K562 (cell line): ENCODE measurements at regions not wholly inside any gene's neighbourhood (a gene's known extent, or its start where the extent isn't known, plus 50 kb on each side); places are given as distances from the start of the nearest gene placed in this dataset.

Source experiments
- ATAC-seq: fragments of 200-7000 bp; cut with Tn5 transposase; 3 replicates; pipeline ENCODE4 v1.9.1; 2020; ENCODE audit warnings: moderate library complexity
- BruUV-seq: library from RNA; stranded (reverse); fragments of 400-500 nt; replicated peaks from 2 replicates; lab custom pipeline; 2021; lab: Mats Ljungman, UMichigan
- CTCF ChIA-PET: fragments of 300-600 bp; formaldehyde crosslinking; extraction: SDS; loops from one replicate; lab custom pipeline; 2021; ENCODE audit warnings: low intra/inter-chr PET ratio; lab: Yijun Ruan, JAX
- POLR2A ChIA-PET: fragments of 300-600, 350-650 bp; sonication (Branson Sonifier 250); formaldehyde crosslinking; extraction: SDS; loops from one replicate; lab custom pipeline; 2021; ENCODE audit warnings: antibody characterized with exemption, inconsistent platforms; lab: Yijun Ruan, JAX
- DNase-seq, 4 experiments: peaks; one replicate each; pipeline versions ENCODE4 v3.0.0 to v3.0.0-alpha.2; 2011 to 2018; ENCODE audit warnings: low spot score in 3 of 4, mixed read lengths in 3 of 4; ENCODE audit errors: extremely low read depth in 1 of 4
- FAIRE-seq: peaks from 2 replicates; lab custom pipeline; 2011; peaks lifted over from hg19 to GRCh38; lab: Jason Lieb, UNC
- H2AFZ ChIP-seq: 2 replicates; pipeline ENCODE4 v1.6.0; 2011; ENCODE audit warnings: low read depth, low read length, control low read depth, inconsistent platforms
- H3K27ac ChIP-seq: fragments of 200-600 bp; 3 replicates; pipeline ENCODE4 v1.8.0; 2011; ENCODE audit warnings: low read depth, mild to moderate bottlenecking, control low read depth, inconsistent platforms, low read length, moderate library complexity, mixed read lengths; ENCODE audit errors: extremely low read depth
- H3K27me3 ChIP-seq, 2 experiments: fragments of 300-600 bp in 1 of 2; 2 replicates in 1 of 2; 3 replicates in 1 of 2; pipeline versions ENCODE4 v1.6.0 to v1.8.0; 2011; ENCODE audit warnings: inconsistent platforms in 2 of 2, low read length in 2 of 2, mild to moderate bottlenecking in 1 of 2, mixed read lengths in 1 of 2, moderate library complexity in 1 of 2; ENCODE audit not compliant: control insufficient read depth in 2 of 2, insufficient read depth in 2 of 2
- H3K36me3 ChIP-seq: fragments of 300-600 bp; 3 replicates; pipeline ENCODE4 v1.8.0; 2011; ENCODE audit warnings: mild to moderate bottlenecking, low read length, inconsistent platforms; ENCODE audit not compliant: control insufficient read depth, insufficient read depth
- H3K4me1 ChIP-seq, 2 experiments: fragments of 200-600 bp in 1 of 2; replicated peaks in 1 of 2; 2 replicates in 1 of 2; 3 replicates in 1 of 2; pipeline versions ENCODE4 v1.5.1 to v1.8.0; 2011; ENCODE audit warnings: inconsistent platforms in 2 of 2, low read length in 2 of 2, mild to moderate bottlenecking in 1 of 2, mixed read lengths in 1 of 2, moderate library complexity in 1 of 2; ENCODE audit not compliant: control insufficient read depth in 2 of 2, insufficient read depth in 2 of 2
- H3K4me2 ChIP-seq: 2 replicates; pipeline ENCODE4 v1.6.1; 2011; ENCODE audit warnings: low read length, control low read depth, inconsistent platforms, mixed read lengths; ENCODE audit not compliant: insufficient read depth
- H3K4me3 ChIP-seq: fragments of 200-600 bp; sonication (generic), shearing (Covaris generic); 2 replicates; pipeline ENCODE4 v1.5.1; 2016; ENCODE audit warnings: control low read depth, inconsistent platforms
- H3K79me2 ChIP-seq: fragments of 200-600 bp; 3 replicates; pipeline ENCODE4 v1.8.0; 2011; ENCODE audit warnings: low read length, inconsistent platforms; ENCODE audit not compliant: control insufficient read depth, insufficient read depth
- H3K9ac ChIP-seq, 2 experiments: 2 replicates each; pipeline versions ENCODE4 v1.6.0 to v1.6.1; 2011; ENCODE audit warnings: low read depth in 2 of 2, low read length in 2 of 2, control low read depth in 1 of 2, inconsistent platforms in 1 of 2, mild to moderate bottlenecking in 1 of 2, mixed read lengths in 1 of 2; ENCODE audit not compliant: insufficient read depth in 1 of 2
- H3K9me1 ChIP-seq: one replicate; pipeline ENCODE4 v1.6.0; 2011; ENCODE audit warnings: inconsistent platforms, mild to moderate bottlenecking, low read length, moderate library complexity; ENCODE audit not compliant: control insufficient read depth, insufficient read depth
- H3K9me3 ChIP-seq: replicated peaks from 2 replicates; pipeline ENCODE4 v1.5.1; 2011; ENCODE audit warnings: low read depth, low read length, inconsistent platforms; ENCODE audit not compliant: control insufficient read depth, insufficient read depth
- H4K20me1 ChIP-seq: replicated peaks from 2 replicates; pipeline ENCODE4 v1.6.1; 2011; ENCODE audit warnings: low read length, inconsistent platforms, mixed read lengths; ENCODE audit not compliant: control insufficient read depth, insufficient read depth
- GATAD2A ChIP-seq: fragments of 450-650 bp; IDR thresholded peaks from 2 replicates; pipeline ENCODE4 v1.6.1; 2017
- HDAC8 ChIP-seq: fragments of 450-650 bp; IDR thresholded peaks from 2 replicates; pipeline ENCODE4 v1.6.1; 2016; ENCODE audit warnings: mild to moderate bottlenecking, missing genetic modification characterization, moderate library complexity, missing compliant biosample characterization
- HNRNPK ChIP-seq: fragments of 200-400 bp; formaldehyde crosslinking; IDR thresholded peaks from one replicate; pipeline ENCODE4 v1.6.1; 2018; ENCODE audit warnings: mild to moderate bottlenecking, low read depth, low read length; ENCODE audit not compliant: poor library complexity, severe bottlenecking
- JUN ChIP-seq, 2 experiments: sonication (generic) in 1 of 2; formaldehyde crosslinking in 1 of 2; IDR thresholded peaks; 2 replicates each; pipeline versions ENCODE4 v1.6.1 to v1.8.0; 2012 to 2022; ENCODE audit warnings: borderline replicate concordance in 2 of 2, mild to moderate bottlenecking in 2 of 2, improper control_type of control experiment in 1 of 2, low read depth in 1 of 2, low read length in 1 of 2, missing genetic modification reagents in 1 of 2
- NFIC ChIP-seq: fragments of 450-650 bp; IDR thresholded peaks from 2 replicates; pipeline ENCODE4 v1.6.1; 2017; ENCODE audit warnings: mild to moderate bottlenecking, inconsistent platforms
- PHF20 ChIP-seq: fragments of 450-650 bp; IDR thresholded peaks from 2 replicates; pipeline ENCODE4 v1.6.1; 2018; ENCODE audit not compliant: partially characterized antibody
- ZNF408 ChIP-seq: fragments of 250-450 bp; sonication (Bioruptor Pico); IDR thresholded peaks from 2 replicates; pipeline ENCODE4 v1.4.0; 2020; ENCODE audit warnings: low read depth, mild to moderate bottlenecking, moderate library complexity
- WGBS: fragments of 100-300 bp; shearing (Covaris generic); methylation state at CpG from one replicate; pipeline ENCODE4 v1.1.6; 2016; ENCODE audit warnings: low coverage, mixed read lengths; ENCODE audit not compliant: insufficient coverage; ENCODE audit errors: missing lambda C conversion rate; 5-methylcytosine and 5-hydroxymethylcytosine counted together
- in situ Hi-C: fragments of 300-500 bp; cut with MboI; formaldehyde crosslinking; loops from 4 replicates; pipeline ENCODE4 v1.15.0; 2018; ENCODE audit warnings: inconsistent platforms, mixed read lengths
- intact Hi-C: fragments of 100-400 bp; cut with micrococcal nuclease; formaldehyde crosslinking; loops from 2 replicates; pipeline ENCODE4 v1.14.2; 2022

DNA sequence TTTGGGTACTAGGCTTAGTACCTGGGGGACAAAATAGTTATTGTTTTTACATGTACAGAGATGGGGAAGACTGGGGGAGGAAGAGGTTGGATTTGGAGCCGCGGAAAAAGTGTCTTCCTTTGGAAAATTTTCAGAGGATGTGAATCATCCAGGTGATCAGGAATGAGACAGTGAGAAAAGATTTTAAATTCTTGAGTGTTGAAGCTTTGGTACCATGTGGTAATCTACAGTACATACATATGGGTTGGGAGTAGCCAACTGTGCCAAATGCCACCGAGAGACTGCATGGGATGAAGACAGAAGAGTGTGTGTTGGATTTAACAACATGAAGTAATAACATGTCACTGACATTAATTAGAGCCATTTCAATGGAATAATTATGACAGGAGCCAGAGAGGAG, 1238.2 kb downstream of the ROBO1 start:
- Histone ChIP-seq H2AFZ (no peak overlapping the region), H3K9me3 (no peaks in the 10 kb centered on the region), H3K4me3 (no peak overlapping the region), H3K4me2 (no peak overlapping the region), H3K9me1 (no peaks in the 10 kb centered on the region), H3K9ac (no peak overlapping the region), H3K36me3 (no peaks in the 10 kb centered on the region), H3K27ac (no peak overlapping the region), H4K20me1 (no peaks in the 10 kb centered on the region), H3K27me3 (no peaks in the 10 kb centered on the region), H3K79me2 (no peaks in the 10 kb centered on the region), H3K4me1 (no peaks in the 10 kb centered on the region)
- POLR2A ChIA-PET = no interaction called here
- no peak for TF ChIP-seq ZNF408 (CRISPR knock-in tag)
- TF ChIP-seq HDAC8 = no peak
- no peak for TF ChIP-seq NFIC
- no peak for TF ChIP-seq PHF20
- no peak for TF ChIP-seq HNRNPK
- ATAC-seq (no peak), FAIRE-seq (no peak), DNase-seq (no peak)
- CTCF ChIA-PET = no interaction called here
- in situ Hi-C loops (no loop called here), intact Hi-C loops (no loop called here)
- 0% methylated on average over 2 of the region's 3 CpGs for WGBS
- BruUV-seq = no TSS peak

DNA sequence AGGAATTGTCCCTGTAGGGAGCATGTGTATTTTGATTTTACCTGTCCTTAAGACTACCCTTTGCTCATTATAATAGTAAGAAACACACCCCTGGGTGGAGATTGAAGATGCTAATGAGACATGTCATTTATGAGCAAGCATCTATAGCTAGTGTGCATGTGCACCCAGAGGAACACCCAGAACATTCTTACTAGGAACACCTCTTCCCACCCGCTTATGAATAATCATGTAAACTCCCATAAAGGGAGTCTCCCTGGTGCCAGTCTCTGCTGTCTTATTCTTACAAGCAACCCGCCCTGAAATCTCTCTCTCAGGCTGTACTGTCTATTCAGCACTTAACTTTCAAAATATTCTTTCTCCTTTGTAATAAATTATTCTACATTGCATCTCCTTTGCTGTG, 1227.3 kb downstream of the ROBO1 start:
- CTCF ChIA-PET = no interaction called here
- POLR2A ChIA-PET = no interaction called here
- WGBS = 5% methylated on average over 2 of the region's 2 CpGs
- FAIRE-seq = no peak
- H2AFZ ChIP-seq = no peak overlapping the region
- H3K79me2 ChIP-seq = no peaks in the 10 kb centered on the region
- in situ Hi-C loops (no loop called here), intact Hi-C loops (no loop called here)
- TF ChIP-seq GATAD2A = no peak
- no peak for TF ChIP-seq JUN (IDR thresholded peaks at IDR 0.05; ENCODE audit: borderline replicate concordance, low read depth, low read length)
- TF ChIP-seq JUN (CRISPR knock-in tag; IDR thresholded peaks at IDR 0.05; ENCODE audit: borderline replicate concordance) = no peak
- H3K9me3 ChIP-seq = no peaks in the 10 kb centered on the region
- H3K4me2 ChIP-seq = no peak overlapping the region
- no peak for ATAC-seq
- no peak for DNase-seq
- H3K9me1 ChIP-seq = no peaks in the 10 kb centered on the region
- no peak overlapping the region for H3K9ac ChIP-seq
- H3K4me3 ChIP-seq = no peak overlapping the region
- H4K20me1 ChIP-seq = no peaks in the 10 kb centered on the region
- no peaks in the 10 kb centered on the region for H3K4me1 ChIP-seq
- H3K36me3 ChIP-seq = no peaks in the 10 kb centered on the region
- no TSS peak for BruUV-seq
- H3K27ac ChIP-seq = no peak overlapping the region
- H3K27me3 ChIP-seq = no peaks in the 10 kb centered on the region
